Neural cell (in vitro differentiated cells): ENCODE measurements at regions not wholly inside any gene's neighbourhood (a gene's known extent, or its start where the extent isn't known, plus 50 kb on each side); places are given as distances from the start of the nearest gene placed in this dataset.

Source experiments
- POLR2AphosphoS5 ChIP-seq: IDR thresholded peaks from 2 replicates; pipeline ENCODE4 v1.6.1; 2012
- SMC3 ChIP-seq: fragments of 450-650 bp; conservative IDR thresholded peaks from 2 replicates; pipeline ENCODE4 v1.6.1; 2014; ENCODE audit warnings: antibody characterized with exemption, mild to moderate bottlenecking, moderate library complexity; ENCODE audit not compliant: poor library complexity
- TF ChIP-seq, protein P1 (sequence below): fragments of 450-650 bp; IDR thresholded peaks from 2 replicates; pipeline ENCODE4 v1.5.1; 2014; ENCODE audit warnings: antibody characterized with exemption, mild to moderate bottlenecking, moderate library complexity; ENCODE audit not compliant: poor library complexity, severe bottlenecking
- TF ChIP-seq, protein P2 (sequence below): IDR thresholded peaks from 2 replicates; pipeline ENCODE4 v1.6.1; 2012; ENCODE audit warnings: borderline replicate concordance

DNA sequence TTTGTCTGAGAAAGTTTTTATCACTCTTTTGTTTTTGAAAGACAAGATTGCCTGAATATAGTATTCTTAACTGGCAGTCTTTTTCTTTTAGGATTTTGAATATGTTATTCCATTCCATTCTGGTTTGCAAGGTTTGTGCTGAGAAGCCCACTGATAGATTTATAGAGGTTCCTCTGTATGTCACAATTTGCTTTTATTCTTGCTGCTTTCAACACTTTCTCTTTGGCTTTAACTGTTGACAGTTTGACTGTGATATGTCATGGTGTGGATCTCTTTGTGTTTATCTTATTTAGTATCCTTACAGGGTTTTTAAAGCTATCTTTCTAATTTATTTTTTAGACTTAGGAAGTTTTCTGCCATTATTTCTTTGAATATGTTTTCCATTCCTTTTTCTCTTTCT, 331.2 kb upstream of the ATP11B start:
- TF ChIP-seq, protein P1, sequence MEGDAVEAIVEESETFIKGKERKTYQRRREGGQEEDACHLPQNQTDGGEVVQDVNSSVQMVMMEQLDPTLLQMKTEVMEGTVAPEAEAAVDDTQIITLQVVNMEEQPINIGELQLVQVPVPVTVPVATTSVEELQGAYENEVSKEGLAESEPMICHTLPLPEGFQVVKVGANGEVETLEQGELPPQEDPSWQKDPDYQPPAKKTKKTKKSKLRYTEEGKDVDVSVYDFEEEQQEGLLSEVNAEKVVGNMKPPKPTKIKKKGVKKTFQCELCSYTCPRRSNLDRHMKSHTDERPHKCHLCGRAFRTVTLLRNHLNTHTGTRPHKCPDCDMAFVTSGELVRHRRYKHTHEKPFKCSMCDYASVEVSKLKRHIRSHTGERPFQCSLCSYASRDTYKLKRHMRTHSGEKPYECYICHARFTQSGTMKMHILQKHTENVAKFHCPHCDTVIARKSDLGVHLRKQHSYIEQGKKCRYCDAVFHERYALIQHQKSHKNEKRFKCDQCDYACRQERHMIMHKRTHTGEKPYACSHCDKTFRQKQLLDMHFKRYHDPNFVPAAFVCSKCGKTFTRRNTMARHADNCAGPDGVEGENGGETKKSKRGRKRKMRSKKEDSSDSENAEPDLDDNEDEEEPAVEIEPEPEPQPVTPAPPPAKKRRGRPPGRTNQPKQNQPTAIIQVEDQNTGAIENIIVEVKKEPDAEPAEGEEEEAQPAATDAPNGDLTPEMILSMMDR = no peak
- TF ChIP-seq POLR2AphosphoS5 (no peak), SMC3 (no peak)
- TF ChIP-seq, protein P2, sequence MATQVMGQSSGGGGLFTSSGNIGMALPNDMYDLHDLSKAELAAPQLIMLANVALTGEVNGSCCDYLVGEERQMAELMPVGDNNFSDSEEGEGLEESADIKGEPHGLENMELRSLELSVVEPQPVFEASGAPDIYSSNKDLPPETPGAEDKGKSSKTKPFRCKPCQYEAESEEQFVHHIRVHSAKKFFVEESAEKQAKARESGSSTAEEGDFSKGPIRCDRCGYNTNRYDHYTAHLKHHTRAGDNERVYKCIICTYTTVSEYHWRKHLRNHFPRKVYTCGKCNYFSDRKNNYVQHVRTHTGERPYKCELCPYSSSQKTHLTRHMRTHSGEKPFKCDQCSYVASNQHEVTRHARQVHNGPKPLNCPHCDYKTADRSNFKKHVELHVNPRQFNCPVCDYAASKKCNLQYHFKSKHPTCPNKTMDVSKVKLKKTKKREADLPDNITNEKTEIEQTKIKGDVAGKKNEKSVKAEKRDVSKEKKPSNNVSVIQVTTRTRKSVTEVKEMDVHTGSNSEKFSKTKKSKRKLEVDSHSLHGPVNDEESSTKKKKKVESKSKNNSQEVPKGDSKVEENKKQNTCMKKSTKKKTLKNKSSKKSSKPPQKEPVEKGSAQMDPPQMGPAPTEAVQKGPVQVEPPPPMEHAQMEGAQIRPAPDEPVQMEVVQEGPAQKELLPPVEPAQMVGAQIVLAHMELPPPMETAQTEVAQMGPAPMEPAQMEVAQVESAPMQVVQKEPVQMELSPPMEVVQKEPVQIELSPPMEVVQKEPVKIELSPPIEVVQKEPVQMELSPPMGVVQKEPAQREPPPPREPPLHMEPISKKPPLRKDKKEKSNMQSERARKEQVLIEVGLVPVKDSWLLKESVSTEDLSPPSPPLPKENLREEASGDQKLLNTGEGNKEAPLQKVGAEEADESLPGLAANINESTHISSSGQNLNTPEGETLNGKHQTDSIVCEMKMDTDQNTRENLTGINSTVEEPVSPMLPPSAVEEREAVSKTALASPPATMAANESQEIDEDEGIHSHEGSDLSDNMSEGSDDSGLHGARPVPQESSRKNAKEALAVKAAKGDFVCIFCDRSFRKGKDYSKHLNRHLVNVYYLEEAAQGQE = no peak
